Sigmoid colon (tissue), 4 donors: ENCODE measurements at regions not wholly inside any gene's neighbourhood (a gene's known extent, or its start where the extent isn't known, plus 50 kb on each side); places are given as distances from the start of the nearest gene placed in this dataset.

Source experiments
- POLR2A ChIP-seq, 2 donors: fragments of 450-650 bp; IDR thresholded peaks; one replicate each; pipeline ENCODE4 v1.6.1; 2016; ENCODE audit warnings: antibody characterized with exemption in 2 of 2, mild to moderate bottlenecking in 2 of 2, moderate library complexity in 2 of 2
- POLR2AphosphoS5 ChIP-seq, 4 donors: sonication (generic); formaldehyde crosslinking; IDR thresholded peaks; one replicate each; pipeline ENCODE4 v1.6.1; 2017; ENCODE audit warnings: antibody characterized with exemption in 4 of 4
- TF ChIP-seq, protein P1 (sequence below), 4 experiments: fragments of 450-650 bp in 3 of 4; fragments of 200-600 bp in 1 of 4; IDR thresholded peaks; one replicate each; pipeline ENCODE4 v1.5.1; 2016 to 2019; ENCODE audit warnings: antibody characterized with exemption in 4 of 4, mild to moderate bottlenecking in 3 of 4, moderate library complexity in 2 of 4

DNA sequence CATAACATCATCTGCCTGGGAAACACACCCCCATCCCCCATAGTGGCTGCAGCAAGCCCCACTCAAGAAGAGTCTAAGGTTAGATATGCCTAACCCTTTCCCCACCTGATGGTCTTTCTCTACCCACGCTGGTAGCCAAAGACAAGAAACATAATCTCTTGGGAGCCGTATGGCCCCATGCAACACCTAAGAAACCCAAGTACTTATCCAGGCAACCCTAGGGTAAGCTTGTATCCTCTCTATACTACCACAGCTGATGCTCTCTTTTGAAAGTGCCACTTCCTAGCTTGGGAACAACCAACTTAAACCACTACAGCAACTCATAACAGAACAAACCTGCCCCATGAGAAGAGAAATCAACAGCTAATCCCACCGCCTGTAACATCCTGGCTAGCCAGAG is 161.1 kb downstream of the MSN start:
- TF ChIP-seq POLR2AphosphoS5 (IDR thresholded peaks at IDR 0.05), result no peak
- TF ChIP-seq, protein P1, sequence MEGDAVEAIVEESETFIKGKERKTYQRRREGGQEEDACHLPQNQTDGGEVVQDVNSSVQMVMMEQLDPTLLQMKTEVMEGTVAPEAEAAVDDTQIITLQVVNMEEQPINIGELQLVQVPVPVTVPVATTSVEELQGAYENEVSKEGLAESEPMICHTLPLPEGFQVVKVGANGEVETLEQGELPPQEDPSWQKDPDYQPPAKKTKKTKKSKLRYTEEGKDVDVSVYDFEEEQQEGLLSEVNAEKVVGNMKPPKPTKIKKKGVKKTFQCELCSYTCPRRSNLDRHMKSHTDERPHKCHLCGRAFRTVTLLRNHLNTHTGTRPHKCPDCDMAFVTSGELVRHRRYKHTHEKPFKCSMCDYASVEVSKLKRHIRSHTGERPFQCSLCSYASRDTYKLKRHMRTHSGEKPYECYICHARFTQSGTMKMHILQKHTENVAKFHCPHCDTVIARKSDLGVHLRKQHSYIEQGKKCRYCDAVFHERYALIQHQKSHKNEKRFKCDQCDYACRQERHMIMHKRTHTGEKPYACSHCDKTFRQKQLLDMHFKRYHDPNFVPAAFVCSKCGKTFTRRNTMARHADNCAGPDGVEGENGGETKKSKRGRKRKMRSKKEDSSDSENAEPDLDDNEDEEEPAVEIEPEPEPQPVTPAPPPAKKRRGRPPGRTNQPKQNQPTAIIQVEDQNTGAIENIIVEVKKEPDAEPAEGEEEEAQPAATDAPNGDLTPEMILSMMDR (IDR thresholded peaks at IDR 0.05), result no peak
- TF ChIP-seq POLR2A (IDR thresholded peaks at IDR 0.05), result no peak
